ENCODE measurements at regions not wholly inside any gene's neighbourhood (a gene's known extent, or its start where the extent isn't known, plus 50 kb on each side); places are given as distances from the start of the nearest gene placed in this dataset.
"Not testable (repeated sequence)": the region's sequence is repeated elsewhere in the genome, so short reads cannot be mapped to it uniquely, and the experiment has no call there.

DNA sequence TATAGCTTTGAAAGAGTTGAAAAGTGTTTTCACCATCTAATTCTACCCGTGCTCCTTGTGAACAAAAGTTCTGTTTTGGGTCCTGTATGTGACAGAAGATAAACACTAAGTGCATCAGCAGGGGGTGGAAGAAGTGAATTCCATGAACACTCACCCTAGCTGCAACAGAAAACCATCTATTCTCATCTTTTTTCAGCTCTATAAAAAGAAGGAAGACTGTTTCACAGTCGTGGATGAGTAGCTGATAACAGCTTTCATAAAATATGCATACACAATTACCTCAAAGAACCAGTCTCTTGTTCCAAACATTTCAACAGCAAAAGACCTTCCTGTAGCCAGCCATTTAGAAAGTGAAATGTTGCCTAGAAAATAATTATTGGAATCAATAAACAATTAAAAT is 281.7 kb upstream of the RASGRP1 start:
- H2AFZ ChIP-seq (ENCODE audit: low read length), result peak overlapping the region; percentile 45

DNA sequence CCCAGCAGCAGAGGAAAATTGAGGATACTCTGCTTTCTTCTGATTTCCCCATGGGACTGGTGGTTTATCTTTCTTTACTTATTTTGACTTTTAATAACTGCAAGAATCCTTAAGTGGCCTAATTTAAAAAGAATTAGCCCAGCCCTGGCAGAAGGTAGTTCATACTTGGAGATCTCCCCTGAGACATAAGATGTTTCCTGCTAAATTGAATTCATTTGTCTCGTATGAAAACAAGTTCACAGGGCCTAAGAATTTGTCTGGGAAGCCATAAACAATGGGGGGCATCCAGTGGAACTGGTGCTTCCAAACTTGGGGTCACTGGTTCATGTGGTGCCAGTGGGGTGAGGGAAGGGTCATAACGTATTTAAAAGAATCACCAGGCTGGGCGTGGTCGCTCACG is 283.1 kb upstream of the RASGRP1 start:
- Histone ChIP-seq H3K27me3 (ENCODE audit: insufficient read depth, low read length) (no peaks in the 10 kb centered on the region), H4K20me1 (ENCODE audit: insufficient read depth, low read length) (no peaks in the 10 kb centered on the region), H2AFZ (ENCODE audit: low read length) (no peak overlapping the region), H3K27ac (ENCODE audit: low read depth, low read length) (no peak overlapping the region), H3K9me3 (ENCODE audit: low read depth, low read length) (no peaks in the 10 kb centered on the region), H3K4me2 (ENCODE audit: insufficient read depth, low read length) (no peak overlapping the region), H3K4me1 (ENCODE audit: insufficient read depth, low read length) (peaks cover 34% of the 10 kb centered on the region), H3K79me2 (ENCODE audit: insufficient read depth, low read length) (no peaks in the 10 kb centered on the region), H3K4me3 (ENCODE audit: insufficient read depth, low read length) (no peak overlapping the region), H3K36me3 (ENCODE audit: insufficient read depth, low read length) (no peaks in the 10 kb centered on the region)
- DNase-seq (ENCODE audit: insufficient read length, low spot score, missing footprints), result no peak
- TF ChIP-seq, protein P1, sequence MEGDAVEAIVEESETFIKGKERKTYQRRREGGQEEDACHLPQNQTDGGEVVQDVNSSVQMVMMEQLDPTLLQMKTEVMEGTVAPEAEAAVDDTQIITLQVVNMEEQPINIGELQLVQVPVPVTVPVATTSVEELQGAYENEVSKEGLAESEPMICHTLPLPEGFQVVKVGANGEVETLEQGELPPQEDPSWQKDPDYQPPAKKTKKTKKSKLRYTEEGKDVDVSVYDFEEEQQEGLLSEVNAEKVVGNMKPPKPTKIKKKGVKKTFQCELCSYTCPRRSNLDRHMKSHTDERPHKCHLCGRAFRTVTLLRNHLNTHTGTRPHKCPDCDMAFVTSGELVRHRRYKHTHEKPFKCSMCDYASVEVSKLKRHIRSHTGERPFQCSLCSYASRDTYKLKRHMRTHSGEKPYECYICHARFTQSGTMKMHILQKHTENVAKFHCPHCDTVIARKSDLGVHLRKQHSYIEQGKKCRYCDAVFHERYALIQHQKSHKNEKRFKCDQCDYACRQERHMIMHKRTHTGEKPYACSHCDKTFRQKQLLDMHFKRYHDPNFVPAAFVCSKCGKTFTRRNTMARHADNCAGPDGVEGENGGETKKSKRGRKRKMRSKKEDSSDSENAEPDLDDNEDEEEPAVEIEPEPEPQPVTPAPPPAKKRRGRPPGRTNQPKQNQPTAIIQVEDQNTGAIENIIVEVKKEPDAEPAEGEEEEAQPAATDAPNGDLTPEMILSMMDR (IDR thresholded peaks at IDR 0.05; ENCODE audit: extremely low read depth, low read depth, low read length), result no peak

More for the DNA sequence above, 281.7 kb upstream of the RASGRP1 start:
- Histone ChIP-seq H3K36me3 (ENCODE audit: insufficient read depth, low read length) (no peaks in the 10 kb centered on the region), H3K4me3 (ENCODE audit: insufficient read depth, low read length) (no peak overlapping the region), H3K9me3 (ENCODE audit: low read depth, low read length) (no peaks in the 10 kb centered on the region), H3K27me3 (ENCODE audit: insufficient read depth, low read length) (no peaks in the 10 kb centered on the region), H3K79me2 (ENCODE audit: insufficient read depth, low read length) (no peaks in the 10 kb centered on the region), H3K4me2 (ENCODE audit: insufficient read depth, low read length) (no peak overlapping the region), H4K20me1 (ENCODE audit: insufficient read depth, low read length) (no peaks in the 10 kb centered on the region), H3K27ac (ENCODE audit: low read depth, low read length) (no peak overlapping the region), H3K4me1 (ENCODE audit: insufficient read depth, low read length) (peaks cover 43% of the 10 kb centered on the region)
- no peak for DNase-seq (ENCODE audit: insufficient read length, low spot score, missing footprints)
- TF ChIP-seq, protein P1 (IDR thresholded peaks at IDR 0.05; ENCODE audit: extremely low read depth, low read depth, low read length), result no peak

DNA sequence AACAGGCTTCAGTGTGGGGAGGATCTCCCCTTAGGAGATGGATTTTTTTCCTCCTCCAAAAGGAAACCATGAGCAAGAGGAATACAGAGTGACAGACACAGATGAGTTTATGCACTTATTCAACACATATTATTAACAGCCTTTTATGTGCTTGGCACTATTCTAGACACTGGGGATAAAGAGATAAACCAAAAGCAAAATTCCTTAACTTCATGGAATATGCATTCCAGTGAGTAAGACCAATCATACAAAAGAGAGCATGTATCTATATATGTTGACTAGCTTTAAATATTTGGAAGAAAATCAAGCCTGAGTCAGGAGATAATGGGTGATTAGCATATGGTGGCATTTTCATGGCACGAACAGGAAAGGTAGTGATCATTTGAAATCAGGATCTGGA is 284.4 kb upstream of the RASGRP1 start:
- no peaks in the 10 kb centered on the region for H3K9me3 ChIP-seq (ENCODE audit: low read depth, low read length)
- TF ChIP-seq, protein P1 (IDR thresholded peaks at IDR 0.05; ENCODE audit: extremely low read depth, low read depth, low read length), result no peak

DNA sequence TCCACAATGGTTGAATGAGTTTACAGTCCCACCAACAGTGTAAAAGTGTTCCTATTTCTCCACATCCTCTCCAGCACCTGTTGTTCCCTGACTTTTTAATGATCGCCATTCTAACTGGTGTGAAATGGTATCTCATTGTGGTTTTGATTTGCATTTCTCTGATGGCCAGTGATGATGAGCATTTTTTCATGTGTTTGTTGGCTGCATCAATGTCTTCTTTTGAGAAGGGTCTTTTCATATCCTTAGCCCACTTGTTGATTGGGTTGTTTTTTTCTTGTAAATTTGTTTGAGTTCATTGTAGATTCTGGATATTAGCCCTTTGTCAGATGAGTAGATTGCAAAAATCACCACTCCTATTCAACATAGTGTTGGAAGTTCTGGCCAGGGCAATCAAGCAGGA is 287.6 kb upstream of the RASGRP1 start:
- H3K27me3 ChIP-seq (ENCODE audit: insufficient read depth, low read length); H3K4me2 ChIP-seq (ENCODE audit: insufficient read depth, low read length); H3K9me3 ChIP-seq (ENCODE audit: low read depth, low read length); H3K4me3 ChIP-seq (ENCODE audit: insufficient read depth, low read length); DNase-seq (ENCODE audit: insufficient read length, low spot score, missing footprints); H3K27ac ChIP-seq (ENCODE audit: low read depth, low read length); H2AFZ ChIP-seq (ENCODE audit: low read length); H4K20me1 ChIP-seq (ENCODE audit: insufficient read depth, low read length); H3K79me2 ChIP-seq (ENCODE audit: insufficient read depth, low read length); H3K36me3 ChIP-seq (ENCODE audit: insufficient read depth, low read length); H3K4me1 ChIP-seq (ENCODE audit: insufficient read depth, low read length): not testable (repeated sequence)

More for the DNA sequence above, 284.4 kb upstream of the RASGRP1 start:
- H3K4me2 ChIP-seq (ENCODE audit: insufficient read depth, low read length), result no peak overlapping the region
- no peaks in the 10 kb centered on the region for H3K36me3 ChIP-seq (ENCODE audit: insufficient read depth, low read length)
- no peaks in the 10 kb centered on the region for H3K79me2 ChIP-seq (ENCODE audit: insufficient read depth, low read length)
- peaks cover 21% of the 10 kb centered on the region for H3K4me1 ChIP-seq (ENCODE audit: insufficient read depth, low read length)
- H4K20me1 ChIP-seq (ENCODE audit: insufficient read depth, low read length), result no peaks in the 10 kb centered on the region
- no peak overlapping the region for H2AFZ ChIP-seq (ENCODE audit: low read length)
- H3K27me3 ChIP-seq (ENCODE audit: insufficient read depth, low read length), result no peaks in the 10 kb centered on the region
- H3K4me3 ChIP-seq (ENCODE audit: insufficient read depth, low read length), result no peak overlapping the region
- no peak for DNase-seq (ENCODE audit: insufficient read length, low spot score, missing footprints)
- H3K27ac ChIP-seq (ENCODE audit: low read depth, low read length), result no peak overlapping the region

All from osteoblast (primary cell).